ENCODE measurements at regions not wholly inside any gene's neighbourhood (a gene's known extent, or its start where the extent isn't known, plus 50 kb on each side); places are given as distances from the start of the nearest gene placed in this dataset.

GRCh38 chr6:156552849-156553248, 224.3 kb upstream of the ARID1B start:
- TF ChIP-seq CTCF (IDR thresholded peaks at IDR 0.05; ENCODE audit: poor library complexity, severe bottlenecking) (no peak), RAD21 (conservative IDR thresholded peaks at IDR 0.05) (no peak), POLR2AphosphoS5 (IDR thresholded peaks at IDR 0.05) (no peak), EZH2 (IDR thresholded peaks at IDR 0.05; ENCODE audit: borderline replicate concordance, insufficient read depth, low read length, poor library complexity, severe bottlenecking) (no peak), EP300 (conservative IDR thresholded peaks at IDR 0.05; ENCODE audit: poor library complexity, severe bottlenecking) (no peak), REST (IDR thresholded peaks at IDR 0.05; ENCODE audit: borderline replicate concordance) (no peak)

Data from neural cell (in vitro differentiated cells).